ENCODE measurements at regions not wholly inside any gene's neighbourhood (a gene's known extent, or its start where the extent isn't known, plus 50 kb on each side); places are given as distances from the start of the nearest gene placed in this dataset.

GRCh38 chr18:41009926-41010325, 945.1 kb upstream of the PIK3C3 start:
- no peak for DNase-seq

GRCh38 chr18:41004324-41004723, 950.7 kb upstream of the PIK3C3 start:
- no peak for DNase-seq

- DNase-seq: no peak
These were observed 959.5 kb upstream of the PIK3C3 start for GRCh38 chr18:40995529-40995928.

- DNase-seq: no peak
These were observed 961.7 kb upstream of the PIK3C3 start for GRCh38 chr18:40993363-40993762.

GRCh38 chr18:40987581-40987980, 967.5 kb upstream of the PIK3C3 start:
- no peak for DNase-seq

GRCh38 chr18:40985436-40985835, 969.6 kb upstream of the PIK3C3 start:
- DNase-seq: no peak

GRCh38 chr18:40984856-40985255, 970.2 kb upstream of the PIK3C3 start:
- no peak for DNase-seq

GRCh38 chr18:40983835-40984234, 971.2 kb upstream of the PIK3C3 start:
- DNase-seq: no peak

- DNase-seq: no peak
These were observed 974.9 kb upstream of the PIK3C3 start for GRCh38 chr18:40980171-40980570.

- DNase-seq: no peak
These were observed 979.0 kb upstream of the PIK3C3 start for GRCh38 chr18:40976050-40976449.

- no peak for DNase-seq
These were observed 980.6 kb upstream of the PIK3C3 start for GRCh38 chr18:40974448-40974847.

- DNase-seq: no peak
These were observed 992.2 kb upstream of the PIK3C3 start for GRCh38 chr18:40962784-40963183.

GRCh38 chr18:40957533-40958070, 997.4 kb upstream of the PIK3C3 start:
- DNase-seq: no peak

GRCh38 chr18:40956213-40956612, 998.8 kb upstream of the PIK3C3 start:
- DNase-seq: no peak

- no peak for DNase-seq
These were observed 999.7 kb upstream of the PIK3C3 start for GRCh38 chr18:40955351-40955750.

- no peak for DNase-seq
These were observed 1005.7 kb upstream of the PIK3C3 start for GRCh38 chr18:40949114-40949950.

- no peak for DNase-seq
These were observed 1010.5 kb upstream of the PIK3C3 start for GRCh38 chr18:40944576-40944975.

- no peak for DNase-seq
These were observed 1015.1 kb upstream of the PIK3C3 start for GRCh38 chr18:40939656-40940515.

GRCh38 chr18:40938615-40939014, 1016.4 kb upstream of the PIK3C3 start:
- DNase-seq: no peak

- DNase-seq: no peak
These were observed 1017.6 kb upstream of the PIK3C3 start for GRCh38 chr18:40937386-40937785.

- no peak for DNase-seq
These were observed 1019.6 kb upstream of the PIK3C3 start for GRCh38 chr18:40935423-40935822.

GRCh38 chr18:40932862-40933261, 1022.2 kb upstream of the PIK3C3 start:
- no peak for DNase-seq

GRCh38 chr18:40930211-40930882, 1024.7 kb upstream of the PIK3C3 start:
- DNase-seq: no peak

Measured in stimulated activated CD4-positive, alpha-beta T cell treated with anti-CD3 and anti-CD28 coated beads, Interleukin-1b, Interleukin-23, amount 100 ng/mL, for 48 hours (primary cell).